ENCODE measurements at regions not wholly inside any gene's neighbourhood (a gene's known extent, or its start where the extent isn't known, plus 50 kb on each side); places are given as distances from the start of the nearest gene placed in this dataset.

DNA sequence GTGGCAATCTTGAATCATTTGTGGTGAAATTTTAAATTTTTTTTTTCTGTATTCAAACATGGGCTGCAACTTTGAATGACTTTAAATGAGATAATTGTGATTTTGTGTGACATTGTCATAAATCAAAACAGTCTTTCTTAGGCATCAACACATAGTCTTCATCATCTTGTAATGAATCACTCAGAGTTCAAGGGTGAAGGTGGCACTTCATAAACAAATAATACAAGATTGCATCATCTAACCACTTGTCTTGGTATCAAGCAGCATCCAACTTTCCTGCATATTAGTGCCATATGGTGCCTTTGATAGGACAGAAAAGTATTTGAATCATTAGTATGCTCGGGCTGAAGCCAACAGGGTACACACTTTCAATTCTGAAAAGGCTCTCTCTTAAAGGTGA is 392.4 kb upstream of the GOT2 start:
- no peaks in the 10 kb centered on the region for H3K9me3 ChIP-seq
- DNase-seq (ENCODE audit: low spot score) = no peak
- H3K4me1 ChIP-seq = no peaks in the 10 kb centered on the region
- TF ChIP-seq, protein P1, sequence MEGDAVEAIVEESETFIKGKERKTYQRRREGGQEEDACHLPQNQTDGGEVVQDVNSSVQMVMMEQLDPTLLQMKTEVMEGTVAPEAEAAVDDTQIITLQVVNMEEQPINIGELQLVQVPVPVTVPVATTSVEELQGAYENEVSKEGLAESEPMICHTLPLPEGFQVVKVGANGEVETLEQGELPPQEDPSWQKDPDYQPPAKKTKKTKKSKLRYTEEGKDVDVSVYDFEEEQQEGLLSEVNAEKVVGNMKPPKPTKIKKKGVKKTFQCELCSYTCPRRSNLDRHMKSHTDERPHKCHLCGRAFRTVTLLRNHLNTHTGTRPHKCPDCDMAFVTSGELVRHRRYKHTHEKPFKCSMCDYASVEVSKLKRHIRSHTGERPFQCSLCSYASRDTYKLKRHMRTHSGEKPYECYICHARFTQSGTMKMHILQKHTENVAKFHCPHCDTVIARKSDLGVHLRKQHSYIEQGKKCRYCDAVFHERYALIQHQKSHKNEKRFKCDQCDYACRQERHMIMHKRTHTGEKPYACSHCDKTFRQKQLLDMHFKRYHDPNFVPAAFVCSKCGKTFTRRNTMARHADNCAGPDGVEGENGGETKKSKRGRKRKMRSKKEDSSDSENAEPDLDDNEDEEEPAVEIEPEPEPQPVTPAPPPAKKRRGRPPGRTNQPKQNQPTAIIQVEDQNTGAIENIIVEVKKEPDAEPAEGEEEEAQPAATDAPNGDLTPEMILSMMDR (IDR thresholded peaks at IDR 0.05) = no peak
- H3K36me3 ChIP-seq = no peaks in the 10 kb centered on the region
- H3K4me3 ChIP-seq = no peak overlapping the region
- no peak overlapping the region for H3K27ac ChIP-seq
- no peaks in the 10 kb centered on the region for H3K27me3 ChIP-seq

DNA sequence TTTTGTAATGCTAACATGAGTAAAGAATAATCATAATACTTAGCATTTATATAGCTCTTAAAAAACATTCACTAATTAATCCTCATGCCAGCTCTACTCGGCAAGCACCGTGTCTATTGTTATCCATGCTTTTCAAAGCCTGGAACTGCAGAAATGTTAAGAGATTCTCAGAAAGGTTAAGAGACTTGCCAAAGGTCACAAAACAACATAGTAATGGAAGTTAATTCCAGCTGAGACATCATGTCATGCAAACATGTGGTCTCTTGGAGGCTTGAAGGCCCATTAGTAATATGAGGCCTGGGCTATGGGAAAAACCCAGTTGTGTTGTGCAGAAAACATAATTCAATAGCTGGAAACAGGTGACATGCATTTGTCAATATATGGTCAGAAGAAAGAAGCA is 389.9 kb upstream of the GOT2 start:
- H3K27ac ChIP-seq = no peak overlapping the region
- H3K36me3 ChIP-seq = no peaks in the 10 kb centered on the region
- H3K9me3 ChIP-seq = no peaks in the 10 kb centered on the region
- no peaks in the 10 kb centered on the region for H3K27me3 ChIP-seq
- no peak for DNase-seq (ENCODE audit: low spot score)
- TF ChIP-seq, protein P1 (IDR thresholded peaks at IDR 0.05) = no peak
- H3K4me3 ChIP-seq = no peak overlapping the region
- no peaks in the 10 kb centered on the region for H3K4me1 ChIP-seq

GRCh38 chr16:59123479-59123878 is 389.4 kb upstream of the GOT2 start:
- H3K4me1 ChIP-seq = no peaks in the 10 kb centered on the region
- no peak overlapping the region for H3K27ac ChIP-seq
- DNase-seq (ENCODE audit: low spot score) = no peak
- no peaks in the 10 kb centered on the region for H3K36me3 ChIP-seq
- no peaks in the 10 kb centered on the region for H3K27me3 ChIP-seq
- H3K9me3 ChIP-seq = no peaks in the 10 kb centered on the region
- H3K4me3 ChIP-seq = no peak overlapping the region
- TF ChIP-seq, protein P1 (IDR thresholded peaks at IDR 0.05) = no peak

DNA sequence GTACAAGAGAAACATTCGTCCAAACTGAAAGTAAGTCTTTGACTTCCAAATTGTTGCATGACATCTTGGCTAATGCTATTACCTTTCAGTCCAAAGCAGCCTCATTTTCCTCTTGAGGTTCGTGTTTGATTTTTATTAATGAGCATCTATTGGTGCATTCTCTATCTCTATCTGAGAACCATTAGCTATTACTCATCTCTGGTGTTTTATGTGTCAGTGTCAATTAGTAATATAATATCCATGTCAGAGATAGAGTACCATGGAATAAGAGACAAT is 388.1 kb upstream of the GOT2 start:
- Histone ChIP-seq H3K4me1 (no peaks in the 10 kb centered on the region), H3K9me3 (no peaks in the 10 kb centered on the region), H3K4me3 (no peak overlapping the region), H3K27me3 (no peaks in the 10 kb centered on the region), H3K27ac (no peak overlapping the region), H3K36me3 (no peaks in the 10 kb centered on the region)
- TF ChIP-seq, protein P1 (IDR thresholded peaks at IDR 0.05) = no peak
- no peak for DNase-seq (ENCODE audit: low spot score)

DNA sequence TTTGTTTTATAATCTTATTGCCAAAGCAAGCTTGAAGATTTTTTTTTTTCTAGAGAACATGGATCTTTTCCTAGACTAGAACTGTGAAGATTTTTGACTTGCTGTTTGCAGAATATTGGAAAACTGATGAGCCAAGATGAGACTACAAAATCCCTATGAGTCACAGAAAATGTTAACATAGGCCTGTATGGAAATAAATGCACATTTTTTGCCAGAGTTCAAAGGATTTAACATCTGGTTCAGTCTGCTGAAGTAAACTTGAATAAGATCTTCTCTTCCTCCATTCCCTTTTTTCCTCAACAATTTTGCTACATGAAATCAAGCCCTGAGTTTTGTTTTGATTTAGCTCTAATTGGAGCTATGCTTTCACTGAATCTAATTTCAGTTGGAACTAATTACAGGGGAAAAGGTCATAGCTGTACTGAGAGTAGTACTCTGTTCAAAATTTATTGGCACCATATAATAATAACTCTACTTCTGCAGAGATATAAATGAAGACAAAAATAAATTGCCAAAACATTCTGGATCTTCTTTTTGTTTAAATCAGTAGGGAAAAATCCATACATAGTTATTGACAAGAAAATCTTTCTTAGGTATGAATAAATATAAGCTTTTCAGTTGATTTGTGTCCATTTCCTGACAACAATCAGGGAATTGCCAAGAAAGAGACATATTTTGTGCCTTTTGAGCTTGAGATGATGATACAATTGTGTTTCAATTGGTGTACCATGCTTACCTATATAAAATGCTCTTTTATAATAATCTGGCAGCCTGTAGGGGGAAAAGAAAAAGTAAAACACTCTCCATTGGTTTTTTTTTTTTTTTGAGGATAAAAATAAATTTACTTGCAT is 387.5 kb upstream of the GOT2 start:
- no peaks in the 10 kb centered on the region for H3K4me1 ChIP-seq
- H3K36me3 ChIP-seq = no peaks in the 10 kb centered on the region
- no peaks in the 10 kb centered on the region for H3K27me3 ChIP-seq
- no peaks in the 10 kb centered on the region for H3K9me3 ChIP-seq
- TF ChIP-seq, protein P1 (IDR thresholded peaks at IDR 0.05) = no peak
- H3K4me3 ChIP-seq = no peak overlapping the region
- H3K27ac ChIP-seq = no peak overlapping the region
- no peak for DNase-seq (ENCODE audit: low spot score)

- TF ChIP-seq, protein P1 (IDR thresholded peaks at IDR 0.05) = no peak
- H3K27ac ChIP-seq = no peak overlapping the region
- no peaks in the 10 kb centered on the region for H3K9me3 ChIP-seq
- no peak for DNase-seq (ENCODE audit: low spot score)
- H3K4me1 ChIP-seq = no peaks in the 10 kb centered on the region
- H3K4me3 ChIP-seq = no peak overlapping the region
- no peaks in the 10 kb centered on the region for H3K36me3 ChIP-seq
- no peaks in the 10 kb centered on the region for H3K27me3 ChIP-seq
These were observed 382.6 kb upstream of the GOT2 start for GRCh38 chr16:59116744-59117143.
